DOHH2 (cell line): ENCODE measurements at regions not wholly inside any gene's neighbourhood (a gene's known extent, or its start where the extent isn't known, plus 50 kb on each side); places are given as distances from the start of the nearest gene placed in this dataset.

Source experiments
- EZH2phosphoT487 ChIP-seq: fragments of 200-600 bp; sonication (generic); IDR thresholded peaks from 2 replicates; pipeline ENCODE4 v1.6.1; 2017; ENCODE audit warnings: borderline replicate concordance, mild to moderate bottlenecking, antibody characterized with exemption, low read length, moderate library complexity, mixed read lengths
- TF ChIP-seq, protein P1 (sequence below): fragments of 200-600 bp; sonication (generic); IDR thresholded peaks from one replicate; pipeline ENCODE4 v1.5.1; 2014; ENCODE audit warnings: antibody characterized with exemption, mild to moderate bottlenecking, low read depth, low read length; ENCODE audit not compliant: poor library complexity, severe bottlenecking

GRCh38 chr1:47559944-47560695 is 122.3 kb downstream of the FOXD2 start:
- TF ChIP-seq, protein P1, sequence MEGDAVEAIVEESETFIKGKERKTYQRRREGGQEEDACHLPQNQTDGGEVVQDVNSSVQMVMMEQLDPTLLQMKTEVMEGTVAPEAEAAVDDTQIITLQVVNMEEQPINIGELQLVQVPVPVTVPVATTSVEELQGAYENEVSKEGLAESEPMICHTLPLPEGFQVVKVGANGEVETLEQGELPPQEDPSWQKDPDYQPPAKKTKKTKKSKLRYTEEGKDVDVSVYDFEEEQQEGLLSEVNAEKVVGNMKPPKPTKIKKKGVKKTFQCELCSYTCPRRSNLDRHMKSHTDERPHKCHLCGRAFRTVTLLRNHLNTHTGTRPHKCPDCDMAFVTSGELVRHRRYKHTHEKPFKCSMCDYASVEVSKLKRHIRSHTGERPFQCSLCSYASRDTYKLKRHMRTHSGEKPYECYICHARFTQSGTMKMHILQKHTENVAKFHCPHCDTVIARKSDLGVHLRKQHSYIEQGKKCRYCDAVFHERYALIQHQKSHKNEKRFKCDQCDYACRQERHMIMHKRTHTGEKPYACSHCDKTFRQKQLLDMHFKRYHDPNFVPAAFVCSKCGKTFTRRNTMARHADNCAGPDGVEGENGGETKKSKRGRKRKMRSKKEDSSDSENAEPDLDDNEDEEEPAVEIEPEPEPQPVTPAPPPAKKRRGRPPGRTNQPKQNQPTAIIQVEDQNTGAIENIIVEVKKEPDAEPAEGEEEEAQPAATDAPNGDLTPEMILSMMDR, result no peak
- TF ChIP-seq EZH2phosphoT487, result no peak
